Ammon's horn (tissue), 1 donor: ENCODE measurements at regions not wholly inside any gene's neighbourhood (a gene's known extent, or its start where the extent isn't known, plus 50 kb on each side); places are given as distances from the start of the nearest gene placed in this dataset.

ENCODE experiments used
- DNase-seq: peaks from one replicate; pipeline ENCODE4 v3.0.0-alpha.2; 2016; ENCODE audit warnings: low spot score

DNA sequence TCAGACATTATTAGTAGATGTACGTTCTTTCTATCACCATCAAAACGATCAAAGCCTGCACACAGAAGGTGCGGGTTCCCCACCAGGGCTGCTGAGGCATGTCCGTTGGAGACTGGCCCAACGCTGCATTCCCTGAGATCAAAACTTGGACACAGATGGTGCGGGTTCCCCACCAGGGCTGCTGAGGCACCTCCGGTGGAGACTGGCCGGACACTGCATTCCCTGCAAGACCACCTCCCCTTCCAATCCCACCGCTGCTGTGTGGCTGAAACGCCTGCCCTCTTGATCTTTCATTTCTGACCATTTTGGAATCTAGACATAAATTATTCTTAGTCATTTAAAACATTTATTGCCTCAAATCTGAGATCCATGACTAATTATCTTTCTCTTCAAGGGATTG lies 254.2 kb upstream of the SALL3 start:
- DNase-seq: no peak

GRCh38 chr18:78726326-78727056 lies 253.1 kb upstream of the SALL3 start:
- no peak for DNase-seq

DNA sequence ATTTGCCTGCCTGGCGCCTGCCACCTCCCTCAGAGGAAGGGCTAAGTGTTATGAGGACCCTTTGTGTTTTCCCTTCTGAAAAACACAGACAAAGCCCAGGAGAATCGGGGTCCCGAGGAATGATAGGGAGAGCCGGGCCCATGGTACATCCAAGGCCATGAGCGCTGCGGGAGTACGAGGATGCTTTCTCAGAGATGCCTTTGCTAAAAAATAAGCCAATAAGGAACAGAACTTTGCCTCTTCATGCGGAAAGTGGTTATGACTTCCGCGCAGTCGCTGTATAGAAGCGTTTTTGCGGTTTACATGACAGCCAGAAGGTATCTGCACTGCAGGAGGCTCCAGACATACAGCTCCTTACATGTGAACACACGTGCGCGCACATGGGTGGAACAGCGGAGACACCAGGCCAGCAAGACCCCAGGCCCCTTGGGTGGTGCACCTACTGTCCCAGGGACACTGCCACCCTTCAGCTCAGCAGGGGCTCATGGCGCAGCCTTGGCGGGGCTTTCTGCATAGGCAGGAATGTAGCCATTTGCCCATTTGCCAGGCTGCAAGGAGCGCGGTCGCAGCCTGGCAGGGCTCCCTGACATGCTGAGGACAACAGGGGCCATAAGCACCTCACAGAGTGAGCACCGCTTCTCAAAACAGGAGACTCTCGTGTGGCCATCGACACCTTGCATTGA lies 252.4 kb upstream of the SALL3 start:
- no peak for DNase-seq

DNA sequence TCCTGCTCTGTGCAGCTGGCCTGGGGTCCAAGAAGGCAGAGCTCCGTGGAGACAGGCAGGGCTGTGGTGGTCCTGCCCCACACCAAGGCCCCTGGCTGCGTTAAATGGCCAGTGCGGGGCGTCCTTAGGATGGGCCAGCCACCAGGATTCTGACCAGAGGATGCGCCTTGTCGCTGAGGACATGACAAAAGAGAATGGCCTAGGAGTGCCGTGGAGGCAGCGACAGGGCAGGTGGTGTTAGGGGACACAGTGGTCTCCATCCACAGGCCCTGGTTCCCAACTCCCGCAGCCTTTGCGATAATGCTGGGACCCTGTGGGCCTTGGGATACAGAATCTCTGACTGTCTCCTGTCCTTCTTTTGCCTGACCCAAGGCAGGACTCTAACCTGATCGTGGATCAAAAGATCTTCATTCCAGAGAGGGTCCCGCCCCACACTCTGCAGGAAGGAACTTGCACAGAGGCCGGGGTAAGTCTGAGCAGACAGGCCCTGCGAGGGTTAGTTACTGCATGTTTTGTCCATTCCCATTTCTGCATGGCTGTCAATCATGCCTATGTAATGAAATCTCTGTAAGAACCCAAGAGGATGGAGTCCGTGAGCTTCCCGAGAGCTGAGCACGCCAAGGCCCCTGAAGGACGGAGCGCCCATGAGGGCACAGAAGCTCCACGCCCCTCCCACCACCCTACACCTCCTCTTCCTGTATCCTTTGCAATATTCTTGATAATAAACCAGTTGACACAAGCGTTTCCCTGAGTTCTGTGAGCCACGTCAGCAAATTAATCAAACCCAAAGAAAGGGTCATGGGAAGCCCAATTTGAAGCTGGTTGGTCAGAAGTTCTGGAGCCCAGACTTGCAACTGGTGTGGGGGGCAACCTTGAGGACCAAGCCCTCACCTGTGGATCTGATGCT lies 251.5 kb upstream of the SALL3 start:
- DNase-seq: no peak

DNA sequence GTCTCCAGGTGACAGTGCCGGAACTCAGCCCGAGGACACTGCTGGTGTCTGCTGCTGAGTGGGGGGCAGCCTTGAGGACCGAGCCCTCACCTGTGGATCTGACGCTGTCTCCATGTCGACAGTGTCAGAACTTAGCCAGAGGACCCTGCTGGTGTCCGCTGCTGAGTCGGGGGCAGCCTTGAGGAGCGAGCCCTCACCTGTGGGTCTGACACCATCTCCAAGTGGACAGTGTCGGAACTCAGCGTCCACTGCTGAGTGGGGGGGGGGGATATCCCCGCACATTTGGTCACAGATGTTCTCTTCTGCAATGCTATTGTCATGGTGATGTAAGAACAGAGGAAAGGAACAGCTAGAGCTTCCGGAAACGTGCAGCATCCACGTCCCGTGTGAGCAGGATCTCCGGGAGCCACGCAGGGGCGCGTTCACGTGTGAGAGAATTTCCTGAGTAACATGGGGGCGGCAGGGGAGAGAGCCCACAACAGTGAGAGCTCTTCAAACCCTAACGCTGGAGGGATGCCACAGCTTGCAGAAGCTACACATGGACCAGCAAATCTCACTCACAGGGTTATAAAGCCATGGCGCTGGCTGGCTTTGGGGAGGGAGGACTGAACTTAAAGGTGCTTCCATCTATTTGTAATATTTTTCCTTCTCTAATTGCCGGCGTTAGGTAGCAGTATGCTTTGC lies 250.7 kb upstream of the SALL3 start:
- no peak for DNase-seq

DNA sequence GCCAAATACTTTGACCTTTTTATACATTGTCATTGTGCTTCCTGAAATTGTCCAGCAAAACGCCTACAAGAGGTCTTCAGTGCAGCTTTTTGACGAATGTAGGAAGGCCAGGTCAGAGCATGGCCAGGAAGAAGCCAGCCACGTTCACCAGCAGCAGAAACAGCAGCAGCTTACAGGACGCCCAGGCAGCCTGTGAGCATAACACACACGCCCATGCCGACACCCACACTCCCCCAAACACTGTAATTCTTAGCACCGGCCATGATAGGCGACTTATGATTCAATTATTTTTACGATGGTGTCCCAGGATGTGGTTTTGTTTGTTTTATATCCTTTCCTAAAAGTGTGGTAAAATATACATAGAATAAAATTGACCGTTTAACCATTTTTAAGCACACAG lies 249.1 kb upstream of the SALL3 start:
- no peak for DNase-seq

GRCh38 chr18:78731016-78731397 lies 248.6 kb upstream of the SALL3 start:
- DNase-seq: no peak

DNA sequence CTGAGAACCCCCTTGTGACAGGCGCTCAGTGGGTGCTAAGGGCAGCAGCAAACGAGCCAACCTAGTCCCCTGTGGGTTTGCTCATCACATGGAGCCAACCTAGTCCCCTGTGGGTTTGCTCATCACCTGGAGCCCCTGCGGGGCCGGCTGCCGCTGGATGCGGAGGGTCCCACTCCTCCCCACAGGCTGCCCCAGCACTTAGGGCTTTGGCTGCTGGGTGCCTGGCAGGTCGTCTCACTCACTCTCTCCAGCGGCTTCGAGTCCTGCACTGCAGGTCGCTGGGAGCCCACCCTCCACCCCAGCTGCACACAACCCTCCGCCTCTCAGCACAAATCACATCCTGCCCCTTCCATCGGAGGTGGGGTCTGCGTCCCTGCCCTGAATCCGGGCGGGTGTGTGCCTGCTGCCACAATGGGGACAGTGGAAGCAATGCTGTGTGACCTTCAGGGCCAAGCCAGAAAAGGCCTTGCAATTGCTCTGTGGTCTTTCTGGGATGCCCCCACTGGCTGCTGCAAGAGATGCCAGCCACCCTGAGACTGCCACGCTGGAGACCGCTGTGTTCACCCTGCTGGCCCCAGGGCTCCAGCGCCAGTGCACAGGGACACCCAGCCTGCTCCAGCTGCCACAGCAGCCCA lies 248.1 kb upstream of the SALL3 start:
- DNase-seq: no peak

DNA sequence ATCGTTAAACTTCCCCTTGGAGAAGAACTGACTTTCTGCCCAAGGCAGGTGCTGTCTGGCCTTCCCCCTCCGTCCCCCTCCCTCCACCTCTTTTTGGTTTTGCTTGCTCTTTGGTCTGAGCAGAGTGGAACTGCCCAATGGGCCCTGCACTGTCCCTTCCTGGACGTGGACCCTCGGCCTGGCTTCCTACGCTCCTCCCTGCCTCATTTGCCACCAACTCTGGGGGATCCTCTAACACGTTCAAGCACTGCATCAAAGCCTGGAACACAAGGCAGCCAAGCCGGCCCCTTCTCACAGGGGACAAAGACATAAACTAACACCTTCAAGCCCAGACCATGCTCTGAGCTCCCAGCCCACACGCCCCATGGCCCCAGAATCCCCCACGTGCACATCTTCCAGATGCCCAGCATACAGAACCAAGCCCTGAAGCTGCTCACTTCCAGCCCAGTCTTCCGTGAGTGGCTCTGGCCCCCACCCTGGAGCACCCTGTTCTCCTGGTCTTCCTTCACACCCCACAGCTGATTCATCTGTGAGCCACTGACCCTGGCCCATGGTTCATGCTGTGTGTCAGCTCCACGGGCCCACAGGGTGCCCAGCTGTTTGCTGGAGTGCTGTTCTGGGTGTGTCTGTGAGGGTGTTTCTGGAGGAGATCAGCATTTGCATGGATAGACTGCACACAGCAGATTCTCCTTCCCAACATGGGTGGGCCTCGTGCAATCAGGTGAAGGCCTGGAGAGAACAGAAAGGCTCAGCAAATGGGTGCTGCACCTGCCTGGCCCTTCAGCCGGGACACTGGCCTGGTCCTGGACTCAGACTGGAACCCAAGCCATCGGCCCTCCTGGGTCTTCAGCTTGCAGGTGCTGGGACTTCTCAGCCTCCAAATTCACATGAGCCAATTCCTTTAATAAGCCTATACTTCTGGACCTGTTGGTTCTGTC lies 247.1 kb upstream of the SALL3 start:
- DNase-seq: no peak

DNA sequence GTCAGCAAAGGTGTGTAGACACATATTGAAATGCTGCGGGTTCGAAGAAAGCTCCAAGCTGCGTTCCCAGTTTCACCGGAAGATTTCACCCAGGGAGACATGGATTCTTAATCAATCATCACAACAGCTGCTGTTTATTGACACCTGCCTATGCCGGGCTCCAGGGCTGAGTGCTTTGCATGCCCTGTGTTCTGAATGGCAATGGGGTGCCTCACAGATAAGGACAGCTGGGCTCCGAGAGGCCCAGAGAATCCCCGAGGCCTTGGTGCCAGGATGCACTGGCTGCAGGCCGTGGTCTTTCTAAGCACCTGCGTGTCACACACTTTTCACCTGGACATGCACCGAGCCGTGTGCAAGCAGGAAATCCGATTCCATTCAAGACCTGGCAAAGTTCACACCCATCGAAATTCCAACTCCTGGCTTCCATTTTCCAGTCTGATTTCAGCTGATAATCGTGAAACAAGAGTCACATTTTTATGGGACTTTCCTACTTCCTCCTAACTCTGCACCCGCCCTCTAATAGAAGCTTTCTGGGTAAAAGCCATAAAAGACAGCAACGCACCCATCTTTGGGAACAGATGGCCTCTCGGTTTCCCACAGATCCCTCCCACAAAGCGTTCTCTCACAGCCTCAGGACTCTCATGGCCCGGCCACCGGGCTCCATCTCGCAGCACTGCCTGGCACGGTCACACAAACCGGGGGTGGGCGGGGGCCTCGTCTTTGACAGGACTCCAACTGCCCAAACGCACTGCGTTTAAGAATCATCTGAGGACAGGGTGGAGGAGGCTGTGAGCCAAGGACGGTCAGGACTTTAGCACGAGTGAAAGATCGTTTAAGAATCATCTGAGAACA lies 245.6 kb upstream of the SALL3 start:
- DNase-seq: peak; percentile 62

DNA sequence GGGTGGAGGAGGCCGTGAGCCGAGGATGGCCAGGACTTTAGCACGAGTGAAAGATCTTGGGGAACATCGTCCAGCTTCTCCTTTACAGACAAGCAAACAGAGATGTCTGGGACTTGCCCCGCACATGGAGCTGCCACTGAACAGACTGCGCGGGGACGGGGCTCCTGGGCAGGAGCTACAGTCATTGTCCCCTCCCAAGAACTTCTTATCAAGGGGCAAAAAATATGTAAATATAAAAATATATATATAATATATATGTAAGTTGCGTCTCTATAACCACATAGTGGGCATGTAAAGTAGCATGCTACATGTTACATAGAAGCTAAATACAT lies 245.0 kb upstream of the SALL3 start:
- no peak for DNase-seq

GRCh38 chr18:78735131-78736014 lies 244.2 kb upstream of the SALL3 start:
- DNase-seq: no peak

- DNase-seq: no peak
Observed at GRCh38 chr18:78736015-78736690, 243.5 kb upstream of the SALL3 start.

DNA sequence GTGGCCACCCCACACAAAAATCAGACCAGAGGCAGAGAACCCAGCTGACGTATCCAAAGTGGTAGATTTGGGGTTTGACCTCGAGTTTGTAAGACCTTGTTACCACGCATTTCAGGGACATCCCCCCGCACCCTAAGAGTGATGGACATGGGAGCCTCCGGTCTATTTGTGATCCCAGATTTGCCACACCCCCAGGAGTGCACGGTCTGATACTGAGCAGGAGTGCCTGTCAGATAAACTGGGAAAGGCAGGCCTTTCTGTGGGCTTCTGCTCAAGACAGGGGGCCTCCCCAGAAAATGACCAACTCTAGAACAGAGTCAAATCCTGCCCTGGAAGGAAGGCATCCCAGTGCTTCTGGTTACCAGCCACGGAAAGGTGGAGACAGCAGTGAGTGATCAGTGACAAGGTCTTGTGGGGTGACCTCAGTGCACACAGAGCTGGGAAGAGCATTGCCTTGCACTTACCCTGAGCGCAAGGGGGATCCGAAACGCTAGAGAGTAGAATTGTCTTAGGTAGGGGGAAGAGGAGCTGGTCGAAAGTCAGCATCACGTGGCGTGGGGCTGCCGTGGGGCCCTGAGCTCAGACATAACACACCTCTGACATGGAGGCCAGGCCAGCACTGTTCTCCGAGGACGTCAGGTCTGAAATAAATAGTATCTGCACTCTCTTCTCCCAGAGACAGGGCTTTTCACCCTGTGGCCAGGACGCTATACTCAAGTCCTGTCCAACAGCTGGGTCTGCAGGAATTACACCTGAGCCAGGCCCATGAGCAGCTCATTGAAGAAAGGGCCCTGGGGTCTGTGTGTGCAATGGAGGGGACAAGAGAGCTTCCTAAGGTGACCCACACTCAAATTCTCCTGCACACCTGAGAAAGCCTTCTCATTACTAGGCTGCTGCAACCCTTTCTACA lies 242.4 kb upstream of the SALL3 start:
- no peak for DNase-seq

- DNase-seq: no peak
Observed at GRCh38 chr18:78738076-78738690, 241.4 kb upstream of the SALL3 start.

- DNase-seq: no peak
Observed at GRCh38 chr18:78739115-78739514, 240.5 kb upstream of the SALL3 start.
